ENCODE measurements at regions not wholly inside any gene's neighbourhood (a gene's known extent, or its start where the extent isn't known, plus 50 kb on each side); places are given as distances from the start of the nearest gene placed in this dataset.

DNA sequence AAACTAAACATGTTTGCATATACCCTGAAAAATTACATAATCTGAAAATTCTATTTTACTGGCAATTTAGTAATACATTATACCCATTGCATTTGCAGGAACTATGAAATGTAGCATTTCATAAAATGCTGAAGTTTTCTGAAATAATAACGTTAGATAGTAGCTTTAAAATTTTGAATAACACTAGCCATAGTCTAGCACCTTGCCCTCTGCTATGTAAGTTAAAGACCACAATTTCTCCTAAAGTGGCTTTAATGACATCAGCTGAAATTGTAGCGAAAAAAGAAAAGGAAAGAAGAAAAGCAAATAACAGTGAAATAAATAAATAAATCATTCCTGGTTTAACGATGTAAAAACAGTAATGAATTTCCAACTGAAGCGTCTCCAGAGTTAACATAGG lies 172.8 kb upstream of the RASA1 start:
- TF ChIP-seq, protein P1, sequence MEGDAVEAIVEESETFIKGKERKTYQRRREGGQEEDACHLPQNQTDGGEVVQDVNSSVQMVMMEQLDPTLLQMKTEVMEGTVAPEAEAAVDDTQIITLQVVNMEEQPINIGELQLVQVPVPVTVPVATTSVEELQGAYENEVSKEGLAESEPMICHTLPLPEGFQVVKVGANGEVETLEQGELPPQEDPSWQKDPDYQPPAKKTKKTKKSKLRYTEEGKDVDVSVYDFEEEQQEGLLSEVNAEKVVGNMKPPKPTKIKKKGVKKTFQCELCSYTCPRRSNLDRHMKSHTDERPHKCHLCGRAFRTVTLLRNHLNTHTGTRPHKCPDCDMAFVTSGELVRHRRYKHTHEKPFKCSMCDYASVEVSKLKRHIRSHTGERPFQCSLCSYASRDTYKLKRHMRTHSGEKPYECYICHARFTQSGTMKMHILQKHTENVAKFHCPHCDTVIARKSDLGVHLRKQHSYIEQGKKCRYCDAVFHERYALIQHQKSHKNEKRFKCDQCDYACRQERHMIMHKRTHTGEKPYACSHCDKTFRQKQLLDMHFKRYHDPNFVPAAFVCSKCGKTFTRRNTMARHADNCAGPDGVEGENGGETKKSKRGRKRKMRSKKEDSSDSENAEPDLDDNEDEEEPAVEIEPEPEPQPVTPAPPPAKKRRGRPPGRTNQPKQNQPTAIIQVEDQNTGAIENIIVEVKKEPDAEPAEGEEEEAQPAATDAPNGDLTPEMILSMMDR (IDR thresholded peaks at IDR 0.05; ENCODE audit: low read depth, low read length), result no peak
- Histone ChIP-seq H3K9me3 (ENCODE audit: severe bottlenecking) (peaks cover 4% of the 10 kb centered on the region), H3K27me3 (ENCODE audit: insufficient read depth, low read depth, severe bottlenecking) (no peaks in the 10 kb centered on the region), H3K4me3 (ENCODE audit: low read depth, low read length) (no peak overlapping the region), H3K36me3 (no peaks in the 10 kb centered on the region), H3K27ac (no peak overlapping the region; the same call in 1 of the 2 replicates)
- no peak for DNase-seq

- no peaks in the 10 kb centered on the region for H3K27me3 ChIP-seq (ENCODE audit: insufficient read depth, low read depth, severe bottlenecking)
- H3K9me3 ChIP-seq (ENCODE audit: severe bottlenecking), result no peaks in the 10 kb centered on the region
- no peaks in the 10 kb centered on the region for H3K36me3 ChIP-seq
- no peak overlapping the region for H3K27ac ChIP-seq
- TF ChIP-seq, protein P1 (IDR thresholded peaks at IDR 0.05; ENCODE audit: low read depth, low read length), result no peak
- no peak overlapping the region for H3K4me3 ChIP-seq (ENCODE audit: low read depth, low read length)
- no peak for DNase-seq
Measured at GRCh38 chr5:87095787-87096186, 171.9 kb upstream of the RASA1 start.

DNA sequence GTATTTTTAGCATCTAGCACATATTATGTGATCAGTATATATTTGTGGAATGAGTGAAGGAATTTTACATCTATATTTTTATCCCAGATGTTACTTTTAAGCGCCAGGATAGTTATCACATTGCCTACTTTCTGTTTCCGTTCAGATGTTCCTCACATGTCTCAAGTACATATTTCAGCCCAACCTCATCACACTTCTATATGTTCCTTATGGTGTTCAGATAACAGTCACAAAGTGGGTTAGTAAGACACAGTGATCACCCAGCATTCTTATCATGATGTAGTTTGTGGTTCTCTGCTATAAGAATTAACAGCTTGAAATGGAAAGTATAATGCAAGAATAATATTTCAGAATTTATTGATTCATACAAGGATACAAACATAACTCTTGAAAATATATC lies 170.0 kb upstream of the RASA1 start:
- no peak overlapping the region for H3K4me3 ChIP-seq (ENCODE audit: low read depth, low read length)
- no peaks in the 10 kb centered on the region for H3K9me3 ChIP-seq (ENCODE audit: severe bottlenecking)
- no peak overlapping the region for H3K27ac ChIP-seq
- H3K36me3 ChIP-seq, result no peaks in the 10 kb centered on the region
- no peak for DNase-seq
- TF ChIP-seq, protein P1 (IDR thresholded peaks at IDR 0.05; ENCODE audit: low read depth, low read length), result no peak
- H3K27me3 ChIP-seq (ENCODE audit: insufficient read depth, low read depth, severe bottlenecking), result no peaks in the 10 kb centered on the region

DNA sequence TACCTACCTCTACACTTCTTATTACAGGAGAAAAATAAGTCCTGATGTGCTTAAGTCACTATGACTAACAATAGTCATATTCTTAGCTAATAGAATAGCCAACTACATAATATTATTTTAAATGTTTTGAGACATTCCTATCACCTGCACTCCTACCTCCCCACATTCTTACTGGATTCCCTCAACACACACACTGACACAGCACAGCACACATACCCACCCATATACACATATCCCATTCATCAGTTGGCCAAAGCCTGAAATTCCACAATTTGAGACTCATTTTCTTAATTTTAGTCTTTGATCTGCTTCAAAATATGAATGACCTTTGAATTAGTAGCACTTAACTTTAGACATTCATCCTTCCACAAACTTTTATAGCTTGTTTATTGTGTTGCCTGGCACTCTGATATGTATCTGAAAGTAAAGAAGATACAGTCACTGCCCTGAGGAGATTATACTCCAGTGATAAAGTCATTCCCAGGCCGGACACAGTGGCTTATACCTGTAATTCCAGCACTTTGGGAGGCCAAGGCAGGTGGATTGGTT lies 168.3 kb upstream of the RASA1 start:
- peak; percentile 16 for DNase-seq
- TF ChIP-seq, protein P1 (IDR thresholded peaks at IDR 0.05; ENCODE audit: low read depth, low read length), result no peak
- H3K4me3 ChIP-seq (ENCODE audit: low read depth, low read length), result no peak overlapping the region
- H3K27me3 ChIP-seq (ENCODE audit: insufficient read depth, low read depth, severe bottlenecking), result no peaks in the 10 kb centered on the region
- H3K36me3 ChIP-seq, result no peaks in the 10 kb centered on the region
- H3K9me3 ChIP-seq (ENCODE audit: severe bottlenecking), result no peaks in the 10 kb centered on the region
- no peak overlapping the region for H3K27ac ChIP-seq

DNA sequence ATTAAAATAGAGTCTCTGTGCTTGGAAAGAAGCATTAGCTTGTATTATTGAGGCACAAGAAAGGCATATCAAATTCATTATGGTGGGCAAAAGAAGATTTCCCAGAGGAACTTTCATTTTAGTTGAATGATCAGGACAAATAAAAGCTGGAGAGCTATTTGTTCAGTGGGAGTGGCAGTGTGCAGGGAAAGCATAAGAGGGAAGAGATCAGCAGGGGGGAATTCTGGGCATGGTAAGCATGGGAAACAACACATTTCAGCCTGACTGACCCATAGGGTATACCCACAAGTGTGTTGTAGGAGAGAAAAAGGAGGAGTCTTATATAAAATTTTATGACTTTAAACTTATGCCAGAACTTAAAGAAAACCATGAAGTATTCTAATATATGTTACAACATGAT lies 167.7 kb upstream of the RASA1 start:
- no peaks in the 10 kb centered on the region for H3K9me3 ChIP-seq (ENCODE audit: severe bottlenecking)
- no peak overlapping the region for H3K27ac ChIP-seq
- H3K36me3 ChIP-seq, result no peaks in the 10 kb centered on the region
- no peak for DNase-seq
- TF ChIP-seq, protein P1 (IDR thresholded peaks at IDR 0.05; ENCODE audit: low read depth, low read length), result no peak
- H3K4me3 ChIP-seq (ENCODE audit: low read depth, low read length), result no peak overlapping the region
- no peaks in the 10 kb centered on the region for H3K27me3 ChIP-seq (ENCODE audit: insufficient read depth, low read depth, severe bottlenecking)

DNA sequence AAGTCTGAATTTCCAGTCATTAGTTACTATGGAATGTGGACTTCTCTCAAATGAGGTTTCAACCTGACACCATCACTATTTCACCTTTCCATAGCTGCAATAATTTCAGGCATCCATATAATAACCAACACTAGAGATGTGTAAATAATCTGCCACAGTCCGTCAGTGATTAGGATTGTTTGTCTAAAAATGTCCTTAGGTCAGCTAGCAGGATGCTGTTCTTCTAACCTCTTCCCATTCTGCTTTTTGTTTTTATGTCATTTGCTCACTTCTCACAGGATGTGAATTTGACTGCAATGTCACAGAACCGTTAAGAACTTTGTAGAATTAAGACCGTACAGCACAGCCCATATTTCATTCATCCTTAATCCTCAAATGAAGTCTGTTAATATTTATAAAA lies 166.4 kb upstream of the RASA1 start:
- no peak overlapping the region for H3K4me3 ChIP-seq (ENCODE audit: low read depth, low read length)
- no peak for DNase-seq
- H3K27me3 ChIP-seq (ENCODE audit: insufficient read depth, low read depth, severe bottlenecking), result no peaks in the 10 kb centered on the region
- no peak overlapping the region for H3K27ac ChIP-seq
- no peaks in the 10 kb centered on the region for H3K36me3 ChIP-seq
- H3K9me3 ChIP-seq (ENCODE audit: severe bottlenecking), result no peaks in the 10 kb centered on the region
- TF ChIP-seq, protein P1 (IDR thresholded peaks at IDR 0.05; ENCODE audit: low read depth, low read length), result no peak

Data from WERI-Rb-1 (cell line).